Vagina (tissue), 2 donors: ENCODE measurements at regions not wholly inside any gene's neighbourhood (a gene's known extent, or its start where the extent isn't known, plus 50 kb on each side); places are given as distances from the start of the nearest gene placed in this dataset.
A peak's percentile ranks its signal among the peaks of the same experiment; 100 is the strongest.

Experiments used
- CTCF ChIP-seq, 3 experiments: fragments of 450-650 bp in 2 of 3; fragments of 200-600 bp in 1 of 3; sonication (generic) in 1 of 3; IDR thresholded peaks; one replicate each; pipeline ENCODE4 v1.5.1; 2017 to 2019; ENCODE audit warnings: antibody characterized with exemption in 3 of 3, mild to moderate bottlenecking in 2 of 3, moderate library complexity in 2 of 3
- POLR2A ChIP-seq, 2 donors: fragments of 450-650 bp; IDR thresholded peaks; one replicate each; pipeline ENCODE4 v1.6.1; 2017; ENCODE audit warnings: antibody characterized with exemption in 2 of 2, mild to moderate bottlenecking in 2 of 2, moderate library complexity in 2 of 2
- POLR2AphosphoS5 ChIP-seq, 2 donors: sonication (generic); formaldehyde crosslinking; IDR thresholded peaks; one replicate each; pipeline ENCODE4 v1.9.0; 2017; ENCODE audit warnings: antibody characterized with exemption in 2 of 2, mild to moderate bottlenecking in 2 of 2, low read depth in 1 of 2; ENCODE audit not compliant: insufficient read depth in 1 of 2

- TF ChIP-seq POLR2A (IDR thresholded peaks at IDR 0.05) = no peak
- no peak for TF ChIP-seq CTCF (IDR thresholded peaks at IDR 0.05)
- peak; percentile 33 to 65 for TF ChIP-seq POLR2AphosphoS5 (IDR thresholded peaks at IDR 0.05; ENCODE audit: insufficient read depth in 1 of 2, low read depth in 1 of 2)
These were observed 173.0 kb upstream of the PCDH18 start for GRCh38 chr4:137705171-137705783.
